A549 (cell line): ENCODE measurements at regions not wholly inside any gene's neighbourhood (a gene's known extent, or its start where the extent isn't known, plus 50 kb on each side); places are given as distances from the start of the nearest gene placed in this dataset.

ENCODE experiments used
- CHD2 ChIP-seq: fragments of 150-350 bp; IDR thresholded peaks from 2 replicates; pipeline ENCODE4 v1.6.1; 2014; ENCODE audit warnings: low read length; ENCODE audit not compliant: partially characterized antibody
- CTCF ChIP-seq: fragments of >200 bp; sonication (Bioruptor Twin); formaldehyde crosslinking; IDR thresholded peaks from 3 replicates; pipeline ENCODE4 v1.5.1; 2016
- EP300 ChIP-seq, 2 experiments: fragments of >200 bp; sonication (Bioruptor Twin); formaldehyde crosslinking; IDR thresholded peaks; 2 replicates in 1 of 2; 3 replicates in 1 of 2; pipeline ENCODE4 v1.6.1; 2016 to 2017
- HDAC2 ChIP-seq: fragments of 200-600 bp; sonication (generic); IDR thresholded peaks from 2 replicates; pipeline ENCODE4 v1.6.1; 2016
- MAFK ChIP-seq: fragments of 450-650 bp; IDR thresholded peaks from 2 replicates; pipeline ENCODE4 v1.6.1; 2014; ENCODE audit not compliant: partially characterized antibody
- MAX ChIP-seq: IDR thresholded peaks from 2 replicates; pipeline ENCODE4 v1.6.1; 2012
- RAD21 ChIP-seq, 2 experiments: fragments of >200 bp in 1 of 2; sonication (Bioruptor Twin) in 1 of 2; formaldehyde crosslinking in 1 of 2; IDR thresholded peaks in 1 of 2; conservative IDR thresholded peaks in 1 of 2; 2 replicates in 1 of 2; 3 replicates in 1 of 2; pipeline ENCODE4 v1.6.1; 2012 to 2018; ENCODE audit warnings: inconsistent platforms in 1 of 2
- REST ChIP-seq: fragments of 200-600 bp; sonication (generic); IDR thresholded peaks from 2 replicates; pipeline ENCODE4 v1.6.1; 2016; ENCODE audit warnings: antibody characterized with exemption, mild to moderate bottlenecking, moderate library complexity
- RNF2 ChIP-seq: fragments of 200-600 bp; sonication (generic); IDR thresholded peaks from 2 replicates; pipeline ENCODE4 v1.6.1; 2016; ENCODE audit warnings: low read depth, mild to moderate bottlenecking, antibody characterized with exemption, moderate library complexity, borderline replicate concordance
- SREBF2 ChIP-seq: fragments of 450-650 bp; IDR thresholded peaks from 2 replicates; pipeline ENCODE4 v1.6.1; 2014; ENCODE audit warnings: mild to moderate bottlenecking, moderate library complexity
- TF ChIP-seq, protein P1 (sequence below): fragments of 250-450 bp; sonication (Bioruptor Pico); IDR thresholded peaks from 2 replicates; pipeline ENCODE4 v1.5.0; 2021; ENCODE audit warnings: mild to moderate bottlenecking, moderate library complexity, borderline replicate concordance

DNA sequence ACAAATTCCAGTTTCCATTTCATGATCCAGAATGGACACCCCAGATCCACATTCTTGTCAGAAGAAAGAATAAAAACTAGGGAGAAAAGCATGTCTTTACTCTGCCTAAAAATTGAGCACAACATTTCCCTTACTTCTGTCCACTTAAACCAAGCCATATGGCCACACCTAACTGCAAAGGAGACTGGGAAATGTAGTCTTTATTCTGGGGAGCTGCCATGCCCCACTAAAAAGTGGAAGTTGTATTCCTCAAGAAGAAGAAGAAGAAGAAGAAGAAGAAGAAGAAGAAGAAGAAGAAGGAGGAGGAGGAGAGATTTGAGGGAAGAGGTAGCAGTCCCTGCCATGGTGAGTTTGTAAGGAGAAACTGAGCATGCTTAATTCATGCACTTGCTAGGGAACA, 84.5 kb downstream of the GPR65 start:
- TF ChIP-seq RAD21 (conservative IDR thresholded peaks at IDR 0.05 in 1 of 2, IDR thresholded peaks at IDR 0.05 in 1 of 2): no peak
- no peak for TF ChIP-seq MAX
- TF ChIP-seq CTCF: no peak
- no peak for TF ChIP-seq REST
- TF ChIP-seq MAFK: no peak
- TF ChIP-seq CHD2: no peak
- no peak for TF ChIP-seq HDAC2
- no peak for TF ChIP-seq SREBF2
- no peak for TF ChIP-seq EP300 (IDR thresholded peaks at IDR 0.05)
- TF ChIP-seq, protein P1, sequence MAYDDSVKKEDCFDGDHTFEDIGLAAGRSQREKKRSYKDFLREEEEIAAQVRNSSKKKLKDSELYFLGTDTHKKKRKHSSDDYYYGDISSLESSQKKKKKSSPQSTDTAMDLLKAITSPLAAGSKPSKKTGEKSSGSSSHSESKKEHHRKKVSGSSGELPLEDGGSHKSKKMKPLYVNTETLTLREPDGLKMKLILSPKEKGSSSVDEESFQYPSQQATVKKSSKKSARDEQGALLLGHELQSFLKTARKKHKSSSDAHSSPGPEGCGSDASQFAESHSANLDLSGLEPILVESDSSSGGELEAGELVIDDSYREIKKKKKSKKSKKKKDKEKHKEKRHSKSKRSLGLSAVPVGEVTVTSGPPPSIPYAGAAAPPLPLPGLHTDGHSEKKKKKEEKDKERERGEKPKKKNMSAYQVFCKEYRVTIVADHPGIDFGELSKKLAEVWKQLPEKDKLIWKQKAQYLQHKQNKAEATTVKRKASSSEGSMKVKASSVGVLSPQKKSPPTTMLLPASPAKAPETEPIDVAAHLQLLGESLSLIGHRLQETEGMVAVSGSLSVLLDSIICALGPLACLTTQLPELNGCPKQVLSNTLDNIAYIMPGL (CRISPR knock-in tag): no peak
- no peak for TF ChIP-seq RNF2
